Upper lobe of left lung (tissue), 4 donors: ENCODE measurements at regions not wholly inside any gene's neighbourhood (a gene's known extent, or its start where the extent isn't known, plus 50 kb on each side); places are given as distances from the start of the nearest gene placed in this dataset.

Experiments
- CTCF ChIP-seq, 6 experiments: fragments of 450-650 bp in 4 of 6; fragments of 200-600 bp in 2 of 6; sonication (generic) in 2 of 6; IDR thresholded peaks; one replicate each; pipeline ENCODE4 v1.5.1; 2016 to 2019; ENCODE audit warnings: antibody characterized with exemption in 6 of 6
- POLR2A ChIP-seq, 4 donors: fragments of 450-650 bp; IDR thresholded peaks; one replicate each; pipeline ENCODE4 v1.5.1; 2016 to 2017; ENCODE audit warnings: antibody characterized with exemption in 4 of 4, mild to moderate bottlenecking in 2 of 4

DNA sequence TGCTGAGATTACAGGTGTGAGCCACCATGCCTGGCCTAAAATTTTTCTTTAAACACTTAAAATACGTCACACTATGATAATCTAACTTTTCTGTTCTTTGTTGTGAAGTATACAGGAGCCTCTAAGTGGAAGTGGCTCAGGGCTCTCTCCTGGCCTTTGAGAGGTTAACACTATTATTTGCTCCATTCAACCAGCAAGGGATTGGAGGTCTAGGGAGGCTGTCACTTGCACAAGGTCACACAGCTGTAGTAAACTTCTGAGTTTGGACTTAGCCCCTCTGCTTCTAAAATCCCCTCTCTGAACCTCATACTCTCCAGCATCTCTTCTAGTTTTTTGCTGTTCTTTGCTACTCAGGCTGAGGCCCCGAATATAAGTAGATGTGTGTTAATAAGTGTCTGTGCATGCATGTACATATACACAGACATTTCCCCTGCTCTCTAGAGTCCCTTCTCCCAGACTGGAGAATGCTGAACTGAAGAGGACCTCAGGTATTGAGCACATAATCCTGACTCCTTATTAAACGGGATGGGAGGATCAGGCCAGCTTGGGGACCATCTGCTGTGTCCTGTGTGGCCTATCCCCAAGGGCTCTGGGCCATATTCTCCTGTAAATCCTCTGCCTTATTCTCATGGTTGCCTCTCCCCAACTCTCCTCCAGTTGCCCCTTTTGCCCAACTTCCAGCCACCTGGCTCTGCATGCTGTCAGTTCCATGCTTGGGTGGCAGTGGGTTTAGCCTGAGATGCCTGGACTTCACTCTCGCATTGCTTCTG lies 87.0 kb upstream of the SPRY4 start:
- TF ChIP-seq CTCF (IDR thresholded peaks at IDR 0.05) (no peak), POLR2A (IDR thresholded peaks at IDR 0.05) (no peak)
